ENCODE measurements at regions not wholly inside any gene's neighbourhood (a gene's known extent, or its start where the extent isn't known, plus 50 kb on each side); places are given as distances from the start of the nearest gene placed in this dataset.

- intact Hi-C loops (cut with micrococcal nuclease; ENCODE audit: unreplicated experiment) (no loop called here), in situ Hi-C loops (cut with HindIII; ENCODE audit: extremely low pct_ligation_motif_present, low pct_unique_long_range_greater_than_20kb) (no loop called here)
- FAIRE-seq (no peak), DNase-seq (ENCODE audit: low spot score) (no peak), ATAC-seq (no peak)
- no peak overlapping the region for H3K4me2 ChIP-seq (ENCODE audit: low read depth, low read length)
- no peaks in the 10 kb centered on the region for H3K79me2 ChIP-seq (ENCODE audit: insufficient read depth, low read length)
- no peaks in the 10 kb centered on the region for H3K36me3 ChIP-seq (replicated peaks in 1 of 2; ENCODE audit: control insufficient read depth in 1 of 2, insufficient read depth in 2 of 2, low read length in 2 of 2)
- H2AFZ ChIP-seq (ENCODE audit: low read length), result no peak overlapping the region
- CTCF ChIA-PET (ENCODE audit: low intra/inter-chr PET ratio, low total read pairs), result no interaction called here
- POLR2A ChIA-PET, result no interaction called here
- BruUV-seq (replicated peaks), result no TSS peak
- no peak overlapping the region for H3K4me3 ChIP-seq (replicated peaks in 1 of 3; ENCODE audit: insufficient read depth in 1 of 3, low read depth in 2 of 3, low read length in 3 of 3)
- H3K27me3 ChIP-seq (ENCODE audit: control insufficient read depth in 1 of 2, insufficient read depth in 2 of 2, low read length in 2 of 2), result no peaks in the 10 kb centered on the region
- no peaks in the 10 kb centered on the region; the same call in 1 of the 2 replicates for H3K9me3 ChIP-seq (ENCODE audit: low read length)
- 0% methylated on average over 2 of the region's 2 CpGs for WGBS (ENCODE audit: low lambda C conversion rate)
- no peak overlapping the region for H3K9ac ChIP-seq (ENCODE audit: insufficient read depth, low read depth, low read length)
- H3K27ac ChIP-seq (ENCODE audit: extremely low read length, insufficient read depth, low read length), result no peak overlapping the region
- TF ChIP-seq NR0B2 (CRISPR knock-in tag; IDR thresholded peaks at IDR 0.05) (no peak), ZNF317 (CRISPR knock-in tag; IDR thresholded peaks at IDR 0.05) (no peak), PATZ1 (CRISPR knock-in tag; IDR thresholded peaks at IDR 0.05) (no peak), ZBTB2 (CRISPR knock-in tag; IDR thresholded peaks at IDR 0.05; ENCODE audit: low read depth) (no peak), ZSCAN5A (CRISPR knock-in tag; IDR thresholded peaks at IDR 0.05; ENCODE audit: borderline replicate concordance) (no peak), ZNF746 (CRISPR knock-in tag; IDR thresholded peaks at IDR 0.05) (no peak), MNT (IDR thresholded peaks at IDR 0.05) (no peak), GMEB1 (CRISPR knock-in tag; IDR thresholded peaks at IDR 0.05; ENCODE audit: borderline replicate concordance) (no peak), POLR2G (IDR thresholded peaks at IDR 0.05; ENCODE audit: low read depth, low read length) (no peak), ZNF335 (CRISPR knock-in tag; IDR thresholded peaks at IDR 0.05) (no peak), TP53 (CRISPR knock-in tag; conservative IDR thresholded peaks at IDR 0.05) (no peak), RFXAP (CRISPR knock-in tag; IDR thresholded peaks at IDR 0.05; ENCODE audit: borderline replicate concordance) (no peak)
- H3K4me1 ChIP-seq (ENCODE audit: insufficient read depth, low read length), result no peaks in the 10 kb centered on the region
- no peaks in the 10 kb centered on the region for H4K20me1 ChIP-seq (ENCODE audit: insufficient read depth, low read length)
Observed at GRCh38 chr3:22451501-22451900, 700.5 kb upstream of the ZNF385D start.

Measured in HepG2 (cell line).